Body of pancreas (tissue), 4 donors: ENCODE measurements at regions not wholly inside any gene's neighbourhood (a gene's known extent, or its start where the extent isn't known, plus 50 kb on each side); places are given as distances from the start of the nearest gene placed in this dataset.

Experiments
- CTCF ChIP-seq, 7 experiments: fragments of 450-650 bp in 4 of 7; fragments of 200-600 bp in 3 of 7; sonication (generic) in 3 of 7; IDR thresholded peaks; one replicate each; pipeline ENCODE4 v1.5.1; 2016 to 2019; ENCODE audit warnings: antibody characterized with exemption in 7 of 7
- POLR2A ChIP-seq, 3 donors: fragments of 450-650 bp; IDR thresholded peaks; one replicate each; pipeline ENCODE4 v1.6.1; 2016; ENCODE audit warnings: antibody characterized with exemption in 3 of 3, mild to moderate bottlenecking in 2 of 3

- TF ChIP-seq POLR2A (IDR thresholded peaks at IDR 0.05) (no peak), CTCF (IDR thresholded peaks at IDR 0.05) (no peak)
Measured at GRCh38 chr13:69283301-69283700, 824.3 kb upstream of the ATXN8OS start.
